Lower lobe of right lung (tissue), 2 donors: ENCODE measurements at regions not wholly inside any gene's neighbourhood (a gene's known extent, or its start where the extent isn't known, plus 50 kb on each side); places are given as distances from the start of the nearest gene placed in this dataset.
A peak's percentile ranks its signal among the peaks of the same experiment; 100 is the strongest.

Experiments used
- ATAC-seq, 2 donors: fragments of 200-7000 bp; cut with Tn5 transposase; one replicate each; pipeline ENCODE4 v1.9.1; 2020 to 2022; ENCODE audit warnings: mild to moderate bottlenecking in 2 of 2, moderate library complexity in 2 of 2
- DNase-seq: peaks from one replicate; pipeline ENCODE4 v3.0.0-alpha.2; 2020
- H3K27ac ChIP-seq: fragments of 200-600 bp; one replicate; pipeline ENCODE4 v1.8.0; 2022
- H3K27me3 ChIP-seq: fragments of 200-600 bp; one replicate; pipeline ENCODE4 v1.8.0; 2022; ENCODE audit warnings: low read depth
- H3K36me3 ChIP-seq: fragments of 200-600 bp; one replicate; pipeline ENCODE4 v1.8.0; 2022; ENCODE audit warnings: mild to moderate bottlenecking
- H3K4me1 ChIP-seq: fragments of 200-600 bp; one replicate; pipeline ENCODE4 v1.8.0; 2022
- H3K4me3 ChIP-seq: fragments of 200-600 bp; one replicate; pipeline ENCODE4 v1.8.0; 2022; ENCODE audit warnings: mild to moderate bottlenecking
- H3K9me3 ChIP-seq: fragments of 200-600 bp; one replicate; pipeline ENCODE4 v1.8.0; 2022
- intact Hi-C: fragments of 100-400 bp; cut with DNase I; formaldehyde crosslinking; loops from one replicate; pipeline ENCODE4 v1.11.0; 2022
- TF ChIP-seq, protein P1 (sequence below): fragments of 200-600 bp; IDR thresholded peaks from one replicate; pipeline ENCODE4 v1.8.0; 2022; ENCODE audit warnings: antibody characterized with exemption, mild to moderate bottlenecking
- donor health status: DM: no; HTN: yes; CAD: no; lungs with severe emphysema.

DNA sequence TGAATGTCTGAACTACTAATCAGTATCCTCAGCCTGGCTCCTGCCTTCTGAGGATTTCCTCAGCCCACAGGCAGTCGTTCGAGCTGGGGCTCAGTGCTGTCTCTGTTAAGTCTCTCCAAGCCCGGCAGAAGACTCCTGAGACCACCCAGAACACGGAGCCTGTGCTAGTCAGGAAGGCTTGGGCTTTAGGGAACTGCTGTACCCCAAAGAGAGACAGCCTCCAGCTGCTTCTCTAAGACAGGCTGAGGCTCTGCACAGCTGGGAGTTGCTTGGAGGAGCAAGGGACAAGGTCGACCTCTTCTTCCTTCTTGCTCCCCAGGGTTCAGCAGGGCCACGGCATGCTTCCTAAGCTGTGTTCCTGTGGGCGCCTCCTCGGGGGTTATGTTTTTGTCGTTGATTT lies 283.4 kb upstream of the MYT1L start:
- no peak for DNase-seq
- TF ChIP-seq, protein P1, sequence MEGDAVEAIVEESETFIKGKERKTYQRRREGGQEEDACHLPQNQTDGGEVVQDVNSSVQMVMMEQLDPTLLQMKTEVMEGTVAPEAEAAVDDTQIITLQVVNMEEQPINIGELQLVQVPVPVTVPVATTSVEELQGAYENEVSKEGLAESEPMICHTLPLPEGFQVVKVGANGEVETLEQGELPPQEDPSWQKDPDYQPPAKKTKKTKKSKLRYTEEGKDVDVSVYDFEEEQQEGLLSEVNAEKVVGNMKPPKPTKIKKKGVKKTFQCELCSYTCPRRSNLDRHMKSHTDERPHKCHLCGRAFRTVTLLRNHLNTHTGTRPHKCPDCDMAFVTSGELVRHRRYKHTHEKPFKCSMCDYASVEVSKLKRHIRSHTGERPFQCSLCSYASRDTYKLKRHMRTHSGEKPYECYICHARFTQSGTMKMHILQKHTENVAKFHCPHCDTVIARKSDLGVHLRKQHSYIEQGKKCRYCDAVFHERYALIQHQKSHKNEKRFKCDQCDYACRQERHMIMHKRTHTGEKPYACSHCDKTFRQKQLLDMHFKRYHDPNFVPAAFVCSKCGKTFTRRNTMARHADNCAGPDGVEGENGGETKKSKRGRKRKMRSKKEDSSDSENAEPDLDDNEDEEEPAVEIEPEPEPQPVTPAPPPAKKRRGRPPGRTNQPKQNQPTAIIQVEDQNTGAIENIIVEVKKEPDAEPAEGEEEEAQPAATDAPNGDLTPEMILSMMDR: no peak
- Histone ChIP-seq H3K4me3 (no peak overlapping the region), H3K27ac (no peak overlapping the region), H3K27me3 (no peaks in the 10 kb centered on the region), H3K36me3 (no peaks in the 10 kb centered on the region), H3K4me1 (no peaks in the 10 kb centered on the region), H3K9me3 (no peaks in the 10 kb centered on the region)
- intact Hi-C loops: no loop called here
- ATAC-seq: no peak

GRCh38 chr2:2613279-2614199 lies 282.5 kb upstream of the MYT1L start:
- H3K4me3 ChIP-seq: peak overlapping the region; percentile 50
- DNase-seq: peak; percentile 93
- no peaks in the 10 kb centered on the region for H3K4me1 ChIP-seq
- no peaks in the 10 kb centered on the region for H3K9me3 ChIP-seq
- intact Hi-C loops: no loop called here
- no peaks in the 10 kb centered on the region for H3K36me3 ChIP-seq
- no peaks in the 10 kb centered on the region for H3K27me3 ChIP-seq
- TF ChIP-seq, protein P1: no peak
- H3K27ac ChIP-seq: no peak overlapping the region
- ATAC-seq: peak; percentile 99 to 100

DNA sequence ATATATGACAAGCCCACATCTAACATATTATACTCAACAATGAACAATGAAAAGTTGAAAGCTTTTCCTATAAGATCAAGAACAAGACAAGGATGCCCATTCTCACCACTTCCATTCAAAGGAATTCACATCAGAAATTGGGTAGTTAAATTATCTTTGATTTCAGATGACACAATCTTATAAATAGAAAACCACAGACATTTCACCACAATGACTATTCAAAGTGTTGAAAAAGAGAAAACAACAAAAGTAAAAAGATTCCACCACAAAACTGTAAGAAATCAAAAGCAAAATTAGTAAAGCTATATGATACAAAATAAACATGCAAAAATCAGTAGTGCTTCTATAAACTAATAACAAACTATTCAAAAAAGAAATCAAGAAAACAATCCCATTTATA lies 279.7 kb upstream of the MYT1L start:
- TF ChIP-seq, protein P1: no peak
- Histone ChIP-seq H3K9me3 (no peaks in the 10 kb centered on the region), H3K27me3 (no peaks in the 10 kb centered on the region), H3K27ac (no peak overlapping the region), H3K36me3 (no peaks in the 10 kb centered on the region), H3K4me3 (no peak overlapping the region), H3K4me1 (no peaks in the 10 kb centered on the region)
- intact Hi-C loops: no loop called here
- ATAC-seq (no peak), DNase-seq (no peak)

DNA sequence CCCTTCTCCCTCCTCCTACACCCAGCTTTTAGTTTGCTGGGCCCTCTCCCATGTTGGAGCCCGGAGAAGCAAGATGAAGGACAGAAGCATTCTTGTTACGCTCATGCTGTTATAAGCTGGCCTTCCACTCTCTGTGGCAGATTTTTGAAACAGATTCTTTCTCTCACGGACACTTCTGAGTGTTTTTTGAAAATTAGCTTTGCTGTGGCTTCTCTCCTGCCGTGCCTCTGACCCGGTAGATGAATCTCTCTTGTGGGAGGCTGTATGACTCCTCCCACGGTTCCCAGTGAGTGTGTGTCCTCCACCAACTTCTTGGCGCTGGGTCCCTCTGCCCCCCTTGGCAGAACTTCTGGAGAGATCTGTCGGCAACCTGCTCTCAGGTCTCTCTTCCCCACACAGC lies 269.3 kb upstream of the MYT1L start:
- TF ChIP-seq, protein P1: no peak
- intact Hi-C loops: no loop called here

DNA sequence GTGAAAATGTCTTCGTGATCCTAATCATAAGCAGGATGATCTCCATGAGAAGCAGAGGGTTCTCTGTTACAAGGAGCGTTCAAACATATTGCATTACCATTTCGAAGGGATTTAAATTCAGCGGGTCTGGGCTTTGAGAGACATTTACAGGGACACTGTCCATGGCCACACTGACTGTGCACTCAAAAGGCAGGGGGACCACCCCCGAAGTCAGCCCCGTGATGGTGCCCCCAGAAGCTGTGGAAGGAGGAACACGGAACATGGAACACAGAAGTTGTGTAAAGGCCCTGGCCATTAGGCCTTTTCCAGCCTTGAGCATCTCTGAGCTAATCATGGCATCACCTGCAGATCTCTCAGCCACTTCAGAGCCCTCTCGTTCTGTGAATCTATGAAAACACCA lies 268.4 kb upstream of the MYT1L start:
- Histone ChIP-seq H3K27ac (no peak overlapping the region), H3K27me3 (peaks cover under 1% of the 10 kb centered on the region), H3K4me3 (no peak overlapping the region), H3K4me1 (no peaks in the 10 kb centered on the region), H3K9me3 (no peaks in the 10 kb centered on the region), H3K36me3 (no peaks in the 10 kb centered on the region)
- TF ChIP-seq, protein P1: no peak
- DNase-seq: no peak
- intact Hi-C loops: no loop called here
- ATAC-seq: no peak

More for the DNA sequence above, 269.3 kb upstream of the MYT1L start:
- no peak overlapping the region for H3K4me3 ChIP-seq
- H3K36me3 ChIP-seq: no peaks in the 10 kb centered on the region
- DNase-seq (no peak), ATAC-seq (peak; percentile 9 to 46)
- H3K9me3 ChIP-seq: no peaks in the 10 kb centered on the region
- no peaks in the 10 kb centered on the region for H3K4me1 ChIP-seq
- peaks cover 4% of the 10 kb centered on the region for H3K27me3 ChIP-seq
- H3K27ac ChIP-seq: no peak overlapping the region
